Panc1 (cell line): ENCODE measurements at regions not wholly inside any gene's neighbourhood (a gene's known extent, or its start where the extent isn't known, plus 50 kb on each side); places are given as distances from the start of the nearest gene placed in this dataset.
"Not testable (repeated sequence)": the region's sequence is repeated elsewhere in the genome, so short reads cannot be mapped to it uniquely, and the experiment has no call there.

Experiments used
- POLR2AphosphoS5 ChIP-seq: IDR thresholded peaks from 2 replicates; pipeline ENCODE4 v1.6.1; 2012; ENCODE audit warnings: mild to moderate bottlenecking, low read depth, low read length, moderate library complexity
- SIN3A ChIP-seq: IDR thresholded peaks from 2 replicates; pipeline ENCODE4 v1.6.1; 2012; ENCODE audit warnings: low read depth, mild to moderate bottlenecking, low read length, moderate library complexity, borderline replicate concordance; ENCODE audit not compliant: insufficient read depth
- TF ChIP-seq, protein P1 (sequence below): fragments of 450-650 bp; IDR thresholded peaks from 2 replicates; pipeline ENCODE4 v1.5.1; 2017; ENCODE audit warnings: mild to moderate bottlenecking
- TF ChIP-seq, protein P2 (sequence below), 2 experiments: IDR thresholded peaks; 2 replicates each; pipeline ENCODE4 v1.6.1; 2011 to 2012; ENCODE audit warnings: low read depth in 2 of 2, control low read depth in 1 of 2, low read length in 1 of 2, mild to moderate bottlenecking in 1 of 2, moderate library complexity in 1 of 2; ENCODE audit not compliant: insufficient read depth in 1 of 2

DNA sequence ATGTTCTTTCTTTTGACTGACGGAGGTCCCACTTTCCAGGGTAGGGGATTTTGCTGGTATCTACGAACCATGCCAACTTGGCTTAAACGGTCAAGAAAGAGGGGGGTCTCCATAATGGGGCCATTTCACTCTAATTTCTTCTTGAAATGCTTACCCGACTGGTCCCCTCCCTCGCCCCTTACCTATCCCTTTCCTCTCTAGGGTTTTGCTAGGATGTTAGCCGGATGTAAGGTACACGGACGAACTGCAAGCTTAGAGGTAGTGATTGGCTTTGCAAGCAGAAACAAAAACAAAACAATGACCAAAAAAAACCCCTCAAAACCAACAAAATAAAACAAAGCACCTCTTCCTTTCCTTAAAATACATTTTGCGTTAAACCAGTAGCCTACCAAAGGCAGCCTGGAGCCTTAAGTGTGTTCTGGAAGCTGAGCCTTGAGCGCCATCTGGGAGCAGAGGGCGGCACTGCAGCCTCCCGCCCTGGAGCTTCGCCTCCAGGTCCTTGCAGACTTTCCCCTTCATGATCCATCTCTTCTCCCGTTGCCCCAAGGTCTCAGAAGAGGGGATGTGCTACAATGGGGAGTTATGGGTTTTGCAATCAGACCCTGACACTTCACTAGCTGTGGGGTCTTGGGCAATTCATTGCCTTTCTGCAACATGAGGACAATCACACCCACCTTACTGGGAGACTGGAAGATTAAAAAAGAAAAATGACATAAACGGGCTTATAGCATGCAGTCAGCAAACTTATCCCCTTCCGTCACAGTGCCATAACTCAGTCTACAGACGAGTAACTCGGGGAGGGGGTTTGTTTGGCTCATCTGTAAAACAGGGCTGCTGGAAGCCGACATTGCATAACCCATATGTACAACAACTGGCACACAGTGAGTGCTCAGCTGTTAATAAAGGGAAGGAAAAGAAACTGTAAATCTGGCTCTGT lies 125.9 kb upstream of the RRN3 start:
- TF ChIP-seq, protein P1, sequence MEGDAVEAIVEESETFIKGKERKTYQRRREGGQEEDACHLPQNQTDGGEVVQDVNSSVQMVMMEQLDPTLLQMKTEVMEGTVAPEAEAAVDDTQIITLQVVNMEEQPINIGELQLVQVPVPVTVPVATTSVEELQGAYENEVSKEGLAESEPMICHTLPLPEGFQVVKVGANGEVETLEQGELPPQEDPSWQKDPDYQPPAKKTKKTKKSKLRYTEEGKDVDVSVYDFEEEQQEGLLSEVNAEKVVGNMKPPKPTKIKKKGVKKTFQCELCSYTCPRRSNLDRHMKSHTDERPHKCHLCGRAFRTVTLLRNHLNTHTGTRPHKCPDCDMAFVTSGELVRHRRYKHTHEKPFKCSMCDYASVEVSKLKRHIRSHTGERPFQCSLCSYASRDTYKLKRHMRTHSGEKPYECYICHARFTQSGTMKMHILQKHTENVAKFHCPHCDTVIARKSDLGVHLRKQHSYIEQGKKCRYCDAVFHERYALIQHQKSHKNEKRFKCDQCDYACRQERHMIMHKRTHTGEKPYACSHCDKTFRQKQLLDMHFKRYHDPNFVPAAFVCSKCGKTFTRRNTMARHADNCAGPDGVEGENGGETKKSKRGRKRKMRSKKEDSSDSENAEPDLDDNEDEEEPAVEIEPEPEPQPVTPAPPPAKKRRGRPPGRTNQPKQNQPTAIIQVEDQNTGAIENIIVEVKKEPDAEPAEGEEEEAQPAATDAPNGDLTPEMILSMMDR, result peak; percentile 80
- TF ChIP-seq, protein P2, sequence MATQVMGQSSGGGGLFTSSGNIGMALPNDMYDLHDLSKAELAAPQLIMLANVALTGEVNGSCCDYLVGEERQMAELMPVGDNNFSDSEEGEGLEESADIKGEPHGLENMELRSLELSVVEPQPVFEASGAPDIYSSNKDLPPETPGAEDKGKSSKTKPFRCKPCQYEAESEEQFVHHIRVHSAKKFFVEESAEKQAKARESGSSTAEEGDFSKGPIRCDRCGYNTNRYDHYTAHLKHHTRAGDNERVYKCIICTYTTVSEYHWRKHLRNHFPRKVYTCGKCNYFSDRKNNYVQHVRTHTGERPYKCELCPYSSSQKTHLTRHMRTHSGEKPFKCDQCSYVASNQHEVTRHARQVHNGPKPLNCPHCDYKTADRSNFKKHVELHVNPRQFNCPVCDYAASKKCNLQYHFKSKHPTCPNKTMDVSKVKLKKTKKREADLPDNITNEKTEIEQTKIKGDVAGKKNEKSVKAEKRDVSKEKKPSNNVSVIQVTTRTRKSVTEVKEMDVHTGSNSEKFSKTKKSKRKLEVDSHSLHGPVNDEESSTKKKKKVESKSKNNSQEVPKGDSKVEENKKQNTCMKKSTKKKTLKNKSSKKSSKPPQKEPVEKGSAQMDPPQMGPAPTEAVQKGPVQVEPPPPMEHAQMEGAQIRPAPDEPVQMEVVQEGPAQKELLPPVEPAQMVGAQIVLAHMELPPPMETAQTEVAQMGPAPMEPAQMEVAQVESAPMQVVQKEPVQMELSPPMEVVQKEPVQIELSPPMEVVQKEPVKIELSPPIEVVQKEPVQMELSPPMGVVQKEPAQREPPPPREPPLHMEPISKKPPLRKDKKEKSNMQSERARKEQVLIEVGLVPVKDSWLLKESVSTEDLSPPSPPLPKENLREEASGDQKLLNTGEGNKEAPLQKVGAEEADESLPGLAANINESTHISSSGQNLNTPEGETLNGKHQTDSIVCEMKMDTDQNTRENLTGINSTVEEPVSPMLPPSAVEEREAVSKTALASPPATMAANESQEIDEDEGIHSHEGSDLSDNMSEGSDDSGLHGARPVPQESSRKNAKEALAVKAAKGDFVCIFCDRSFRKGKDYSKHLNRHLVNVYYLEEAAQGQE (IDR thresholded peaks at IDR 0.05; ENCODE audit: insufficient read depth in 1 of 2, low read depth in 2 of 2, low read length in 1 of 2), result not testable (repeated sequence)
- TF ChIP-seq POLR2AphosphoS5, SIN3A: not testable (repeated sequence)
